ENCODE measurements at regions not wholly inside any gene's neighbourhood (a gene's known extent, or its start where the extent isn't known, plus 50 kb on each side); places are given as distances from the start of the nearest gene placed in this dataset.

GRCh38 chr2:240347373-240347940, 88.0 kb upstream of the GPC1 start:
- TF ChIP-seq CTCF (IDR thresholded peaks at IDR 0.05) (no peak), POLR2AphosphoS5 (IDR thresholded peaks at IDR 0.05) (no peak), POLR2A (IDR thresholded peaks at IDR 0.05) (no peak)
